Ishikawa (cell line): ENCODE measurements at regions not wholly inside any gene's neighbourhood (a gene's known extent, or its start where the extent isn't known, plus 50 kb on each side); places are given as distances from the start of the nearest gene placed in this dataset.

Experiments
- CEBPB ChIP-seq: IDR thresholded peaks from 2 replicates; pipeline ENCODE4 v1.6.1; 2012
- CREB1 ChIP-seq: IDR thresholded peaks from 2 replicates; pipeline ENCODE4 v1.6.1; 2012; ENCODE audit warnings: low read depth
- EGR1 ChIP-seq: IDR thresholded peaks from 2 replicates; pipeline ENCODE4 v1.6.1; 2012
- EP300 ChIP-seq: IDR thresholded peaks from 2 replicates; pipeline ENCODE4 v1.6.1; 2012; ENCODE audit warnings: borderline replicate concordance
- FOXM1 ChIP-seq: IDR thresholded peaks from 2 replicates; pipeline ENCODE4 v1.6.1; 2012; ENCODE audit warnings: low read depth, borderline replicate concordance
- NFIC ChIP-seq: IDR thresholded peaks from 2 replicates; pipeline ENCODE4 v1.6.1; 2012
- RAD21 ChIP-seq: IDR thresholded peaks from 2 replicates; pipeline ENCODE4 v1.6.1; 2012; ENCODE audit warnings: low read depth
- REST ChIP-seq: IDR thresholded peaks from 2 replicates; pipeline ENCODE4 v1.6.1; 2012; ENCODE audit warnings: low read depth, mild to moderate bottlenecking
- TAF1 ChIP-seq: IDR thresholded peaks from 2 replicates; pipeline ENCODE4 v1.6.1; 2012; ENCODE audit warnings: low read depth, mild to moderate bottlenecking
- TCF12 ChIP-seq: IDR thresholded peaks from 2 replicates; pipeline ENCODE4 v1.6.1; 2012; ENCODE audit warnings: low read depth
- TEAD4 ChIP-seq: IDR thresholded peaks from 2 replicates; pipeline ENCODE4 v1.6.1; 2012
- YY1 ChIP-seq: IDR thresholded peaks from 2 replicates; pipeline ENCODE4 v1.6.1; 2012; ENCODE audit warnings: low read depth
- ZBTB7A ChIP-seq: IDR thresholded peaks from 2 replicates; pipeline ENCODE4 v1.6.1; 2012; ENCODE audit warnings: low read depth
- TF ChIP-seq, protein P1 (sequence below): IDR thresholded peaks from 2 replicates; pipeline ENCODE4 v1.6.1; 2012
- TF ChIP-seq, protein P2 (sequence below): IDR thresholded peaks from 2 replicates; pipeline ENCODE4 v1.6.1; 2012

GRCh38 chr3:182315313-182315712 is 478.0 kb upstream of the ATP11B start:
- no peak for TF ChIP-seq NFIC
- TF ChIP-seq FOXM1 = no peak
- TF ChIP-seq EGR1 = no peak
- TF ChIP-seq, protein P1, sequence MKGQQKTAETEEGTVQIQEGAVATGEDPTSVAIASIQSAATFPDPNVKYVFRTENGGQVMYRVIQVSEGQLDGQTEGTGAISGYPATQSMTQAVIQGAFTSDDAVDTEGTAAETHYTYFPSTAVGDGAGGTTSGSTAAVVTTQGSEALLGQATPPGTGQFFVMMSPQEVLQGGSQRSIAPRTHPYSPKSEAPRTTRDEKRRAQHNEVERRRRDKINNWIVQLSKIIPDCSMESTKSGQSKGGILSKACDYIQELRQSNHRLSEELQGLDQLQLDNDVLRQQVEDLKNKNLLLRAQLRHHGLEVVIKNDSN = no peak
- no peak for TF ChIP-seq REST
- TF ChIP-seq RAD21 = no peak
- no peak for TF ChIP-seq EP300
- no peak for TF ChIP-seq ZBTB7A
- no peak for TF ChIP-seq TEAD4
- TF ChIP-seq TCF12 = no peak
- TF ChIP-seq TAF1 = no peak
- no peak for TF ChIP-seq CEBPB
- TF ChIP-seq YY1 = no peak
- TF ChIP-seq, protein P2, sequence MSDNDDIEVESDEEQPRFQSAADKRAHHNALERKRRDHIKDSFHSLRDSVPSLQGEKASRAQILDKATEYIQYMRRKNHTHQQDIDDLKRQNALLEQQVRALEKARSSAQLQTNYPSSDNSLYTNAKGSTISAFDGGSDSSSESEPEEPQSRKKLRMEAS = no peak
- TF ChIP-seq CREB1 = no peak

DNA sequence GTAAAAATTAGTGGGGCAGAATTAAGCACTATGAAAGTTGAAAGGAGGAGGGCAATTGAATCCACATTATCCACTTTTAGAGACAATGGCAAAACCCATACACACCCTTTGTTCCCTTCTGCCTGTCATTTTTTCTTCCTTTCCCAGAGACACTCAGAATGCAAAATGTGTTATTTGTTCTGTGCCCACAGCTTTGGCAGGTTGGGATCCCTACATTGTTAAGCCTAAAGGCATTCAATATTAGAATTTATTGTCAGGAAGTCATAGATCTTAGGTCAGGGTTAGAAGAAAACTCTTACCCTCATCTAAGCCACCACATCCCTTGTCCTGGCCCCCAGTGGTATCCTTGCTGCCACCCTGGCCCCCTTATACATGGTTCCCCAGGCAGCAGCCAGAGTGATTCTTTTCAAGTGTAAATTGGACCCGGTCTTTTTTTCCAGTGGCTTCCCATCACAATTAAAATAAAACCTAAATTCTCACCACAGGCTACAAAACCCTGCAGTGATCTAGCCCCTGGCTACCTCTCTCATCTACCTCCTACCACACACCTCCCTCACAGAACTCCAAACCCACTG is 470.1 kb upstream of the ATP11B start:
- TF ChIP-seq ZBTB7A (no peak), RAD21 (no peak), REST (no peak), CREB1 (no peak), CEBPB (no peak), TAF1 (no peak), TCF12 (no peak), YY1 (no peak), EGR1 (no peak), FOXM1 (no peak), EP300 (no peak), TEAD4 (no peak), NFIC (no peak)
- TF ChIP-seq, protein P1 = no peak
- TF ChIP-seq, protein P2 = no peak

DNA sequence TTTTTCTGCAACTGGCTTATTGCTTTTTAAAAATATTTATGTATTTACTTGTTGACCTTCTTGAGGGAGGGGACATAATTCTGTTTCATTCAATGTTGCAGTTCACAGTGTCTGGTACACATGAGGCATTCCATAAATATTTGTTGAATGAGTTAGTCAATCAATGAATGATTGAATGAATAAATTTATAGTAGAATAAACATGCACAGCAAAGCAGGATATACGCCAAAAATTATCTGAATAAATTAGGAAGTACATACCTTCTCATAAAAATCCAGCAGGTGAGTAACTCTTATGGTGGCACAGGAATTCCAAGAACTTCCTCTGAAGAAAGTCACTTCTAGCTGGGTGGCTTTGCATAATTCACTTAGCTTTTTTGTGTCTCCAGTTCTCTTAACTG is 469.4 kb upstream of the ATP11B start:
- no peak for TF ChIP-seq RAD21
- no peak for TF ChIP-seq YY1
- TF ChIP-seq, protein P1 = no peak

- no peak for TF ChIP-seq NFIC
These were observed 467.9 kb upstream of the ATP11B start for GRCh38 chr3:182325213-182325950.

DNA sequence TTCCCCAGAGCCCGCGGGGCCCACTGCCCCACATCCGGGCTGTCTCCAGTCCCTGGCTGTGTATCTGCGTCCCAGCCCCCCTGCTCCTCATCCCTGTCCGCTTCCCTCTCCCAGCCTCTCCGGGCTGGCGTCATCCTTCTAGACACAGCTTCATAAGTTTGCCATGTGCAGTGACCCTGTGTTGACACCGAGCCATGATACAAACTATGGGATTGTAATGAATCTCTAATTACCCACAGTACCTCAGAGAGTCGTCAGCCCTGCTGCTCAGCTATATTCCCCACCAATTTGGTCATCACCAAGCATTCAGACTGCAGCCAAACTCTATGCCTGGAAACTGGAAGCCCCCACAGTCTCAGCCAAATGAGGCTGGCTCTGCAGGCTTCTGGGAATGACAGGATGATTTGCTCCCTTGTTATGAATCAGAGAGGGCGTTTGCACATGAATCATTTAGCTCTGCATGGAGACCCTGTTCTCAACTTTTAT is 466.1 kb upstream of the ATP11B start:
- TF ChIP-seq TEAD4 = no peak
- no peak for TF ChIP-seq NFIC
- no peak for TF ChIP-seq RAD21
- TF ChIP-seq REST = no peak
- TF ChIP-seq CEBPB = no peak
- TF ChIP-seq, protein P1 = no peak
- no peak for TF ChIP-seq CREB1
- no peak for TF ChIP-seq TAF1
- no peak for TF ChIP-seq EP300
- TF ChIP-seq YY1 = no peak
- no peak for TF ChIP-seq EGR1
- no peak for TF ChIP-seq ZBTB7A
- no peak for TF ChIP-seq TCF12
- no peak for TF ChIP-seq FOXM1
- TF ChIP-seq, protein P2 = no peak
